GM12865 (cell line): ENCODE measurements at regions not wholly inside any gene's neighbourhood (a gene's known extent, or its start where the extent isn't known, plus 50 kb on each side); places are given as distances from the start of the nearest gene placed in this dataset.

Source experiments
- DNase-seq: peaks from one replicate; pipeline ENCODE4 v3.0.0; 2010; ENCODE audit warnings: low read depth
- H3K4me3 ChIP-seq: 2 replicates; pipeline ENCODE4 v1.5.1; 2011; ENCODE audit warnings: mild to moderate bottlenecking, low read depth, low read length, control low read depth
- TF ChIP-seq, protein P1 (sequence below): IDR thresholded peaks from 2 replicates; pipeline ENCODE4 v1.5.1; 2011; ENCODE audit warnings: low read length, control low read depth, low read depth, inconsistent platforms; ENCODE audit not compliant: insufficient read depth; ENCODE audit errors: missing control alignments

DNA sequence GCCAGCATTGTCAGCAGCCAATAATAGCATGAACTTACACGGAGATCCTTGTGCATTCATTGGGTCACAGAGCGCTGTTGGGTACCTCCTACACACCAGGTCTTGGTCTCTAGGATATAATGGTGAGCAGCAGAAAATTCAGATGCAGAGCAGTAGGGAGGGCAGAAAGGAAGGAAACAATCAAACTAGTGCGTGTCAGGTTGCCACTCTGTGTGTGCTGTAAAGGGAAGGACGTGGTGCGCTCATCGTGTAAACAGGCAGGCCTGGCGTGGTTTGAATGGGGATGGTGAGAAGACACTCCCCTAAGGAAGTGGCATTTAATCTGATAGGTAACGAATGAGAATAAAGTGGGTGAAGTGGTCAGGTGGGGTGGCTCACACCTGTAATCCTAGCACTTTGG lies 336.4 kb downstream of the CDH26 start:
- TF ChIP-seq, protein P1, sequence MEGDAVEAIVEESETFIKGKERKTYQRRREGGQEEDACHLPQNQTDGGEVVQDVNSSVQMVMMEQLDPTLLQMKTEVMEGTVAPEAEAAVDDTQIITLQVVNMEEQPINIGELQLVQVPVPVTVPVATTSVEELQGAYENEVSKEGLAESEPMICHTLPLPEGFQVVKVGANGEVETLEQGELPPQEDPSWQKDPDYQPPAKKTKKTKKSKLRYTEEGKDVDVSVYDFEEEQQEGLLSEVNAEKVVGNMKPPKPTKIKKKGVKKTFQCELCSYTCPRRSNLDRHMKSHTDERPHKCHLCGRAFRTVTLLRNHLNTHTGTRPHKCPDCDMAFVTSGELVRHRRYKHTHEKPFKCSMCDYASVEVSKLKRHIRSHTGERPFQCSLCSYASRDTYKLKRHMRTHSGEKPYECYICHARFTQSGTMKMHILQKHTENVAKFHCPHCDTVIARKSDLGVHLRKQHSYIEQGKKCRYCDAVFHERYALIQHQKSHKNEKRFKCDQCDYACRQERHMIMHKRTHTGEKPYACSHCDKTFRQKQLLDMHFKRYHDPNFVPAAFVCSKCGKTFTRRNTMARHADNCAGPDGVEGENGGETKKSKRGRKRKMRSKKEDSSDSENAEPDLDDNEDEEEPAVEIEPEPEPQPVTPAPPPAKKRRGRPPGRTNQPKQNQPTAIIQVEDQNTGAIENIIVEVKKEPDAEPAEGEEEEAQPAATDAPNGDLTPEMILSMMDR = no peak
- DNase-seq = no peak
- no peak overlapping the region for H3K4me3 ChIP-seq

DNA sequence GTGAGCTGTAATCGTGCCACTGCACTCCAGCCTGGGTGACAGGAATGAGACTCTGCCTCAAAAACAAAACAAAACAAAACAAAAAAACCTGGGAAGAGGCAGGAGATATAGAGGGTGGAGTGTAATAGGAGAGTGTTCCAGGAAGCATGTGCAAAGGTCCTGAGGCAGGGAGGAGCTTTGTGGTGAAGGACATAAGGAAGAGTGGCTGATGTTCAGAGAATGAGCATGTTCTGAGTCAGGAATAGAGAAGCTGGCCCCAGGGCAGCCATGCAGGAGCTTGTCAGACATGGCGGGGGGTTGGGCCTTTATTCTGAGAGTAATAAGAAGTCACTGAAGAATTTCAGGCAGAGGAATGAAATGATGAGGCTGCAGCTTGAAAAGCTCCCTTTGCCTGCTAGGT lies 337.0 kb downstream of the CDH26 start:
- TF ChIP-seq, protein P1 = no peak
- no peak for DNase-seq
- H3K4me3 ChIP-seq = no peak overlapping the region

DNA sequence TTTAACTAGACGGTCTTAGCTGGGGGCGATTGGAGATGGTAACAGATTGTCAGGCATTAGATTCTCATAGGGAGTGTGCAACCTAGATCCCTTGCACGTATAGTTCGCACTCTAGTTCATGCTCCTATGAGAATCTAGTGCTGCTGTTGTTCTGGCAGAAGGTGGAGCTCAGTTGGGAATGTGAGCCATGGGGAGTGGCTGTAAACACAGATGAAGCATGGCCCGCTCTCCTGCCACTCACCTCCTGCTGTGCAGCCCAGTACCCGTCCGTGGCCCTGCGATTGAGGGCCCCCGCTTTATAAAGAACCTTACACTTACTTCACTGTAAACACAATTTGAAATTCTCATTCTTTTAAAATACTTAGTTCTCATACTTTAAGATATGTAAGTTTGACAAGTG lies 339.4 kb downstream of the CDH26 start:
- DNase-seq = no peak
- no peak overlapping the region for H3K4me3 ChIP-seq
- TF ChIP-seq, protein P1 = no peak

DNA sequence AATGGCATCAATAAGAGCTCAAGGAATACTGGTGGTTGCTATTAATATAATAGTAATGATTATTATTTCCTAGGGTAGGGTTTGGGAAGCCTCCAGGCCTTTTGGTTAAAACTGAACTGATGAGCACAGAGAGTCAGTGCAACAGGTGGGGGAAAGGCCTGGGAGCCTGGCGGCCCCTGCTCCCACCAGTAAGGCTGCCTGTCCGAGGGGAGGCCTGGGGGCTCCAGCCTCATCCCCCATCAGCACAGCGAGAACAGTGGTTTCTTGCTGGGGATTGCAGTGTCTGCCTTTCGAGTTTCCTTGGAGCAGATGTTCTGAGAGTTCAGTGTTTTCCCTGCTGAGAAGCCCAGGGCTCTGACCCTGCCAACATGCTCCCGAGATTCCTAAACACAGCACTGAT lies 340.4 kb downstream of the CDH26 start:
- DNase-seq = no peak
- H3K4me3 ChIP-seq = no peak overlapping the region
- TF ChIP-seq, protein P1 = no peak

DNA sequence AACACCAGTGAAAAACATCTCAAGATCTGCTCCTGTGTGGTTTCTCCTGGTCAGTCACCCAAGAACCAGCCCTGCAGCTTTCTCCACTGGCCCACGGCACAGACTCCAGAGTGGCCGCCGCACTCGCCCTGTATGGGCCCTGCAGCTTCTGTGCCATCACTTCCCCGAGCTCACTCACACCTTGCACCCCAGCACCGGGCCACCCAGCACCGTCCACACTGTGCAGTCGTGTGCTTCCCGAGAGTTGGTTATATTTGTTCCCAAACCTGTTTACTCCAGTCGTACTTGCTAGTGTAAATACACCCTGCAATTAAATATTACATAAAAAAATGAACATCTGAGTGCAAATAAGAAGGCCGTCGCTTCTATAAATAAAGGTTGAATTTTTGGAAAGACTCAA lies 341.7 kb downstream of the CDH26 start:
- no peak for DNase-seq
- TF ChIP-seq, protein P1 = no peak
- H3K4me3 ChIP-seq = no peak overlapping the region

DNA sequence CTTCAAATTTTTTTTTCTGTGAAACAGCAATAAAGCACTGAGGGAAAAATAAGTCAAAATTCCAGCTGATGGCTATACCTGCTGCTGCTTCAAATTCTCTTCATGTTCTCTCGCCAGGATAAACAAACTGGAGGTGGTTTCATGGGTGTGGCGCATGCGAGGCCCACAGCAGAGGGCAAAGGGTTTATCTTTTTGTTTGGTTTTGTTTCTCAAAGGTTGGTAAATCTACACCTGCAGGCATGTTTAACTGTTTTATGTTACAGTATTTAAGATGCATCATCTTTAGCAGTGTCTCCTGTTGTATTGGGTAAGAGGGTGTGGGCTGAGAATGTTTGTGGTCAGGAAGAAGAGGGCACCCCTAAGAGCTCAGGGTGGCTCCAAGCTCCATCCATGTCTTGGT lies 342.2 kb downstream of the CDH26 start:
- H3K4me3 ChIP-seq = no peak overlapping the region
- DNase-seq = no peak
- TF ChIP-seq, protein P1 = no peak

DNA sequence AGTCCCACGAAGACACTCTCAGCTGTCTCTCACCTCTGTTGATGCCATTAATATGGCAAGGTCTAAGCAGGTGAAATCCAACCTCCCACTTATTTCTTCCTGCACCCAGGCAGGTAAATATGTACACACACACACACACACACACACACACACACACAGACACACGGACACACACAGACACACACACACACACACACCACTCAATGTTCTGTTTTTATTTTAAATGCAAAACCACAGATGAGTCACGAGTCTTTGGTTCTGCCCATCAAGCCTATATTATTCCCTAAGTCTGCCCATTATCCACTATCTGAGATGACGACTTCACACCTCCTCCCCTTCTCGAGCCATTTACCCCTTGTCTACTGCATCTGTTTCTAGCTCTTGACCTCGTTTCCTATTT lies 344.7 kb downstream of the CDH26 start:
- no peak for DNase-seq
- H3K4me3 ChIP-seq = no peak overlapping the region
- TF ChIP-seq, protein P1 = no peak
